GM12872 (cell line): ENCODE measurements at regions not wholly inside any gene's neighbourhood (a gene's known extent, or its start where the extent isn't known, plus 50 kb on each side); places are given as distances from the start of the nearest gene placed in this dataset.

Source experiments
- CTCF ChIP-seq: IDR thresholded peaks from 3 replicates; pipeline ENCODE4 v1.5.1; 2011; ENCODE audit warnings: low read depth, mild to moderate bottlenecking, low read length, moderate library complexity; ENCODE audit not compliant: insufficient read depth

GRCh38 chr18:52219102-52219501 lies 120.9 kb upstream of the DCC start:
- no peak for TF ChIP-seq CTCF

GRCh38 chr18:52220062-52220591 lies 119.9 kb upstream of the DCC start:
- TF ChIP-seq CTCF, result no peak

- TF ChIP-seq CTCF, result no peak
Measured at GRCh38 chr18:52222211-52222610, 117.8 kb upstream of the DCC start.

- no peak for TF ChIP-seq CTCF
Measured at GRCh38 chr18:52227536-52227935, 112.5 kb upstream of the DCC start.

- no peak for TF ChIP-seq CTCF
Measured at GRCh38 chr18:52228166-52228565, 111.8 kb upstream of the DCC start.

GRCh38 chr18:52236131-52236530 lies 103.9 kb upstream of the DCC start:
- no peak for TF ChIP-seq CTCF

GRCh38 chr18:52237551-52237950 lies 102.4 kb upstream of the DCC start:
- TF ChIP-seq CTCF, result no peak

- TF ChIP-seq CTCF, result no peak
Measured at GRCh38 chr18:52242711-52243110, 97.3 kb upstream of the DCC start.
